Superior temporal gyrus (tissue), 1 donor: ENCODE measurements at regions not wholly inside any gene's neighbourhood (a gene's known extent, or its start where the extent isn't known, plus 50 kb on each side); places are given as distances from the start of the nearest gene placed in this dataset.
"Not testable (repeated sequence)": the region's sequence is repeated elsewhere in the genome, so short reads cannot be mapped to it uniquely, and the experiment has no call there.

ENCODE experiments used
- DNase-seq: peaks from one replicate; pipeline ENCODE4 v3.0.0-alpha.2; 2016; ENCODE audit errors: extremely low spot score

GRCh38 chr4:53920116-53920515 is 144.3 kb downstream of the CHIC2 start:
- DNase-seq: no peak

- no peak for DNase-seq
Measured at GRCh38 chr4:53919535-53919934, 144.9 kb downstream of the CHIC2 start.

- DNase-seq: no peak
Measured at GRCh38 chr4:53917729-53918128, 146.7 kb downstream of the CHIC2 start.

- no peak for DNase-seq
Measured at GRCh38 chr4:53916431-53916889, 147.9 kb downstream of the CHIC2 start.

- DNase-seq: no peak
Measured at GRCh38 chr4:53914313-53915016, 149.9 kb downstream of the CHIC2 start.

- DNase-seq: no peak
Measured at GRCh38 chr4:53913771-53914170, 150.6 kb downstream of the CHIC2 start.

GRCh38 chr4:53912766-53913497 is 151.5 kb downstream of the CHIC2 start:
- DNase-seq: no peak

- peak; percentile 82 for DNase-seq
Measured at GRCh38 chr4:53908661-53909078, 155.7 kb downstream of the CHIC2 start.

- DNase-seq: no peak
Measured at GRCh38 chr4:53907772-53908171, 156.6 kb downstream of the CHIC2 start.

GRCh38 chr4:53906606-53907190 is 157.7 kb downstream of the CHIC2 start:
- no peak for DNase-seq

GRCh38 chr4:53905941-53906377 is 158.4 kb downstream of the CHIC2 start:
- peak; percentile 69 for DNase-seq

GRCh38 chr4:53905276-53905940 is 159.0 kb downstream of the CHIC2 start:
- DNase-seq: no peak

GRCh38 chr4:53902786-53903185 is 161.6 kb downstream of the CHIC2 start:
- no peak for DNase-seq

GRCh38 chr4:53900271-53900649 is 164.1 kb downstream of the CHIC2 start:
- DNase-seq: no peak

GRCh38 chr4:53899586-53900270 is 164.7 kb downstream of the CHIC2 start:
- no peak for DNase-seq

- DNase-seq: no peak
Measured at GRCh38 chr4:53895137-53895536, 169.3 kb downstream of the CHIC2 start.

GRCh38 chr4:53890461-53890860 is 173.9 kb downstream of the CHIC2 start:
- no peak for DNase-seq

GRCh38 chr4:53889326-53890055 is 174.9 kb downstream of the CHIC2 start:
- DNase-seq: no peak

GRCh38 chr4:53886090-53886489 is 178.3 kb downstream of the CHIC2 start:
- no peak for DNase-seq

- DNase-seq: no peak
Measured at GRCh38 chr4:53885668-53886067, 178.7 kb downstream of the CHIC2 start.

- not testable (repeated sequence) for DNase-seq
Measured at GRCh38 chr4:53877096-53877495, 187.3 kb downstream of the CHIC2 start.
